Left ventricle myocardium inferior (tissue), 1 donor: ENCODE measurements at regions not wholly inside any gene's neighbourhood (a gene's known extent, or its start where the extent isn't known, plus 50 kb on each side); places are given as distances from the start of the nearest gene placed in this dataset.

Experiments
- DNase-seq: peaks from one replicate; pipeline ENCODE4 v3.0.0-alpha.2; 2020
- H3K27ac ChIP-seq: fragments of 200-600 bp; replicated peaks from 2 replicates; pipeline ENCODE4 v1.8.0; 2021
- H3K27me3 ChIP-seq: fragments of 200-600 bp; 2 replicates; pipeline ENCODE4 v1.8.0; 2021; ENCODE audit warnings: low read depth
- H3K36me3 ChIP-seq: fragments of 200-600 bp; 2 replicates; pipeline ENCODE4 v1.8.0; 2021
- H3K4me1 ChIP-seq: fragments of 200-600 bp; 2 replicates; pipeline ENCODE4 v1.8.0; 2021
- H3K4me3 ChIP-seq: fragments of 200-600 bp; 2 replicates; pipeline ENCODE4 v1.8.0; 2021; ENCODE audit warnings: mild to moderate bottlenecking, moderate library complexity
- H3K9me3 ChIP-seq: fragments of 200-600 bp; replicated peaks from 2 replicates; pipeline ENCODE4 v1.8.0; 2021
- CTCF ChIP-seq: fragments of 200-600 bp; IDR thresholded peaks from 2 replicates; pipeline ENCODE4 v1.8.0; 2021; ENCODE audit warnings: antibody characterized with exemption, mild to moderate bottlenecking, borderline replicate concordance
- intact Hi-C: fragments of 100-400 bp; cut with micrococcal nuclease; formaldehyde crosslinking; loops from one replicate; pipeline ENCODE4 v1.11.0; 2022
- donor health status: DM: no; HTN: yes; CAD: no; lungs with severe emphysema.

GRCh38 chr22:48785792-48786678 lies 1041.6 kb downstream of the BRD1 start:
- Histone ChIP-seq H3K36me3 (no peaks in the 10 kb centered on the region), H3K9me3 (peaks cover 6% of the 10 kb centered on the region), H3K4me1 (no peaks in the 10 kb centered on the region), H3K4me3 (no peak overlapping the region), H3K27ac (no peak overlapping the region), H3K27me3 (peaks cover 23% of the 10 kb centered on the region)
- intact Hi-C loops, result no loop called here
- TF ChIP-seq CTCF, result no peak
- DNase-seq, result no peak

- Histone ChIP-seq H3K4me1 (no peaks in the 10 kb centered on the region), H3K9me3 (peaks cover 6% of the 10 kb centered on the region), H3K36me3 (no peaks in the 10 kb centered on the region), H3K27ac (no peak overlapping the region), H3K4me3 (no peak overlapping the region), H3K27me3 (peaks cover 25% of the 10 kb centered on the region)
- no peak for DNase-seq
- TF ChIP-seq CTCF, result no peak
- intact Hi-C loops, result no loop called here
Measured at GRCh38 chr22:48784701-48785503, 1042.8 kb downstream of the BRD1 start.

GRCh38 chr22:48783821-48784266 lies 1043.8 kb downstream of the BRD1 start:
- Histone ChIP-seq H3K9me3 (peaks cover 6% of the 10 kb centered on the region), H3K27ac (no peak overlapping the region), H3K27me3 (peaks cover 30% of the 10 kb centered on the region), H3K4me1 (no peaks in the 10 kb centered on the region), H3K36me3 (no peaks in the 10 kb centered on the region), H3K4me3 (no peak overlapping the region)
- intact Hi-C loops, result no loop called here
- TF ChIP-seq CTCF, result no peak
- no peak for DNase-seq

GRCh38 chr22:48782811-48783511 lies 1044.7 kb downstream of the BRD1 start:
- H3K36me3 ChIP-seq, result no peaks in the 10 kb centered on the region
- TF ChIP-seq CTCF, result peak; percentile 13
- H3K9me3 ChIP-seq, result peaks cover 2% of the 10 kb centered on the region
- DNase-seq, result no peak
- no peak overlapping the region for H3K4me3 ChIP-seq
- intact Hi-C loops, result no loop called here
- no peaks in the 10 kb centered on the region for H3K4me1 ChIP-seq
- no peak overlapping the region for H3K27ac ChIP-seq
- peaks cover 37% of the 10 kb centered on the region for H3K27me3 ChIP-seq

- no peak overlapping the region for H3K27ac ChIP-seq
Measured at GRCh38 chr22:48782326-48782725, 1045.3 kb downstream of the BRD1 start.

More at GRCh38 chr22:48782326-48782725, 1045.3 kb downstream of the BRD1 start:
- DNase-seq, result no peak
- no peaks in the 10 kb centered on the region for H3K36me3 ChIP-seq
- H3K4me1 ChIP-seq, result no peaks in the 10 kb centered on the region
- intact Hi-C loops, result no loop called here
- peaks cover 37% of the 10 kb centered on the region for H3K27me3 ChIP-seq
- no peak for TF ChIP-seq CTCF
- peaks cover 8% of the 10 kb centered on the region for H3K9me3 ChIP-seq
- no peak overlapping the region for H3K4me3 ChIP-seq
